Type B pancreatic cell (in vitro differentiated cells): ENCODE measurements at regions not wholly inside any gene's neighbourhood (a gene's known extent, or its start where the extent isn't known, plus 50 kb on each side); places are given as distances from the start of the nearest gene placed in this dataset.

Experiments used
- DNase-seq: peaks from one replicate; pipeline ENCODE4 v3.0.0; 2021; ENCODE audit warnings: mixed read lengths; ENCODE audit not compliant: unreplicated experiment; ENCODE audit errors: extremely low spot score
- H3K27ac Mint-ChIP-seq: 2 replicates; pipeline ENCODE4 v1.8.0; 2021; ENCODE audit warnings: mild to moderate bottlenecking, mixed read lengths
- H3K27me3 Mint-ChIP-seq: 2 replicates; pipeline ENCODE4 v1.8.0; 2021; ENCODE audit warnings: mixed read lengths
- H3K36me3 Mint-ChIP-seq: 2 replicates; pipeline ENCODE4 v1.8.0; 2021; ENCODE audit warnings: mixed read lengths
- H3K4me1 Mint-ChIP-seq: one replicate; pipeline ENCODE4 v1.8.0; 2021; ENCODE audit warnings: mixed read lengths; ENCODE audit not compliant: unreplicated experiment
- H3K4me3 Mint-ChIP-seq: 2 replicates; pipeline ENCODE4 v1.8.0; 2021; ENCODE audit warnings: mild to moderate bottlenecking, mixed read lengths
- H3K9me3 Mint-ChIP-seq: 2 replicates; pipeline ENCODE4 v1.8.0; 2021; ENCODE audit warnings: mixed read lengths
- TF ChIP-seq, protein P1 (sequence below): fragments of 200-600 bp; sonication (generic); conservative IDR thresholded peaks from 2 replicates; pipeline ENCODE4 v1.5.0; 2021; ENCODE audit warnings: antibody characterized with exemption, mild to moderate bottlenecking

DNA sequence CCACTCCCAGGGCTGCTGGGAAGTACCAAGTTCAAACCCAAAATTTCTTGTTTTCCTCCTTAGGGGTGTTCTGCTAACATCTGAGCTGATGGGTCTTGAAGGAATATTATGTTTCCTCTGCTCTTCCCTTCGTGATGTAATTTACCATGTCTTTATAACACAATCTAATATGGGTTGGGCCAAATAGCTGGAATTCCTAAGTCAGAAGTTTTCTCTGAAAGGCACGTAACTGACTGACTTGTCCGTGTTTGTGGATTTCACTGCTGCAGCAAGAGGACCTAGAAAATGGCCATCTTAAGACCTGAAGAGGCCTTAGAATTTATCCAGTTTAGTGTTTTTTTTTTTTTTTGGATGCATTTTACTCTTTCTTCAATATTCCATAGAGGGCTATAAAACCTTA lies 256.7 kb downstream of the DCDC2C start:
- no peaks in the 10 kb centered on the region for H3K36me3 Mint-ChIP-seq
- TF ChIP-seq, protein P1, sequence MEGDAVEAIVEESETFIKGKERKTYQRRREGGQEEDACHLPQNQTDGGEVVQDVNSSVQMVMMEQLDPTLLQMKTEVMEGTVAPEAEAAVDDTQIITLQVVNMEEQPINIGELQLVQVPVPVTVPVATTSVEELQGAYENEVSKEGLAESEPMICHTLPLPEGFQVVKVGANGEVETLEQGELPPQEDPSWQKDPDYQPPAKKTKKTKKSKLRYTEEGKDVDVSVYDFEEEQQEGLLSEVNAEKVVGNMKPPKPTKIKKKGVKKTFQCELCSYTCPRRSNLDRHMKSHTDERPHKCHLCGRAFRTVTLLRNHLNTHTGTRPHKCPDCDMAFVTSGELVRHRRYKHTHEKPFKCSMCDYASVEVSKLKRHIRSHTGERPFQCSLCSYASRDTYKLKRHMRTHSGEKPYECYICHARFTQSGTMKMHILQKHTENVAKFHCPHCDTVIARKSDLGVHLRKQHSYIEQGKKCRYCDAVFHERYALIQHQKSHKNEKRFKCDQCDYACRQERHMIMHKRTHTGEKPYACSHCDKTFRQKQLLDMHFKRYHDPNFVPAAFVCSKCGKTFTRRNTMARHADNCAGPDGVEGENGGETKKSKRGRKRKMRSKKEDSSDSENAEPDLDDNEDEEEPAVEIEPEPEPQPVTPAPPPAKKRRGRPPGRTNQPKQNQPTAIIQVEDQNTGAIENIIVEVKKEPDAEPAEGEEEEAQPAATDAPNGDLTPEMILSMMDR, result no peak
- no peaks in the 10 kb centered on the region for H3K9me3 Mint-ChIP-seq
- DNase-seq, result no peak
- H3K4me3 Mint-ChIP-seq, result peak overlapping the region; percentile 32
- H3K27me3 Mint-ChIP-seq, result no peaks in the 10 kb centered on the region
- peak overlapping the region; percentile 84 for H3K27ac Mint-ChIP-seq
- peaks cover 18% of the 10 kb centered on the region for H3K4me1 Mint-ChIP-seq

DNA sequence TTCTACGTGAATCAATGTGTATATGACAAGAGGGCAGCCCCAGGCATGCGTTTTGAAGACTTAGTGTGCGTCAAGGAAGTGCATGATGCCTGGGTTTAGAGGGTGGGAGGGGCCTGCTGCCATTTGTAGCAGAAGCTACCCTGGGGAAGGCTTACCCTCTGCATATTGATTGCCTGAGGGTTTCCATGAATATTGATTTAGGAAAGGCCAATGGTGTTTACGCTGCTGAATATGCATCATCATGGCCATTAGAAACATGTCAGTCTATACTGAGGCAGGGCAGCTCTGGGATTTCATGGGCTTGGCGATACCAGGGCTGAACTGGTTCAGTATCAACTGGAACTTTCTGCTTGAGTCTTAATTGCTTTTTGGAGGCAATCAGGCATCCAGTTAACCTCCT lies 259.3 kb downstream of the DCDC2C start:
- Mint-ChIP-seq H3K36me3 (no peaks in the 10 kb centered on the region), H3K27ac (no peak overlapping the region), H3K4me1 (peaks cover 18% of the 10 kb centered on the region), H3K9me3 (no peaks in the 10 kb centered on the region), H3K27me3 (no peaks in the 10 kb centered on the region), H3K4me3 (no peak overlapping the region)
- TF ChIP-seq, protein P1, result no peak
- DNase-seq, result no peak

DNA sequence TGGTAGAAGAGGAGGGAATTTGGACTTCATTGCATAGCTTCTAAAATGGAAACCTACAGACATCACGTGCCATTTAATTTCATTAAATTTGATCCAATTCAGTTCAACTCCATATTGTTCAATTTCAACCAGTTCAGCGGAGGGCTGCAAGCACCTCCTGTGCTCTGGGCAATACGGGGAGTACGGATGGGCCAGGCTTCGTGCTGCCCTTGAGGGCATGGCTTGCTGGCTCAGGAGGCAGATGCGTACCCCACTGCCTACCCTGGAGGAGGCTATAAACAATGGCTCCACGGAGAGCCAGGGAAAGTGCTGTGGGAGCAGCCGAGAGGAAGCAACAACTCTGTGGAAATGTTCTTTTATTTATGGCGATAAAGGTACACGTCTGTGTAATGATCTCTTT lies 261.8 kb downstream of the DCDC2C start:
- no peak overlapping the region for H3K4me3 Mint-ChIP-seq
- H3K27me3 Mint-ChIP-seq, result no peaks in the 10 kb centered on the region
- no peak overlapping the region for H3K27ac Mint-ChIP-seq
- TF ChIP-seq, protein P1, result no peak
- H3K36me3 Mint-ChIP-seq, result no peaks in the 10 kb centered on the region
- H3K4me1 Mint-ChIP-seq, result peaks cover 10% of the 10 kb centered on the region
- no peaks in the 10 kb centered on the region for H3K9me3 Mint-ChIP-seq
- no peak for DNase-seq

- H3K27ac Mint-ChIP-seq, result no peak overlapping the region
- H3K4me1 Mint-ChIP-seq, result peaks cover 5% of the 10 kb centered on the region
- DNase-seq, result no peak
- H3K4me3 Mint-ChIP-seq, result no peak overlapping the region
- TF ChIP-seq, protein P1, result no peak
- H3K27me3 Mint-ChIP-seq, result no peaks in the 10 kb centered on the region
- no peaks in the 10 kb centered on the region for H3K9me3 Mint-ChIP-seq
- no peaks in the 10 kb centered on the region for H3K36me3 Mint-ChIP-seq
Observed at GRCh38 chr2:3965953-3966352, 262.6 kb downstream of the DCDC2C start.

GRCh38 chr2:3966470-3966869 lies 263.1 kb downstream of the DCDC2C start:
- H3K9me3 Mint-ChIP-seq, result no peaks in the 10 kb centered on the region
- DNase-seq, result no peak
- H3K27me3 Mint-ChIP-seq, result no peaks in the 10 kb centered on the region
- TF ChIP-seq, protein P1, result no peak
- no peaks in the 10 kb centered on the region for H3K36me3 Mint-ChIP-seq
- no peak overlapping the region for H3K4me3 Mint-ChIP-seq
- H3K4me1 Mint-ChIP-seq, result peaks cover 2% of the 10 kb centered on the region
- no peak overlapping the region for H3K27ac Mint-ChIP-seq

- TF ChIP-seq, protein P1, result no peak
- Mint-ChIP-seq H3K27ac (no peak overlapping the region), H3K4me1 (no peaks in the 10 kb centered on the region), H3K27me3 (no peaks in the 10 kb centered on the region), H3K9me3 (no peaks in the 10 kb centered on the region), H3K36me3 (no peaks in the 10 kb centered on the region), H3K4me3 (no peak overlapping the region)
- DNase-seq, result no peak
Observed at GRCh38 chr2:3968736-3969135, 265.4 kb downstream of the DCDC2C start.
